Immature natural killer cell (primary cell): ENCODE measurements at regions not wholly inside any gene's neighbourhood (a gene's known extent, or its start where the extent isn't known, plus 50 kb on each side); places are given as distances from the start of the nearest gene placed in this dataset.
"Not testable (repeated sequence)": the region's sequence is repeated elsewhere in the genome, so short reads cannot be mapped to it uniquely, and the experiment has no call there.

ENCODE experiments used
- DNase-seq, 3 donors: peaks; one replicate each; pipeline ENCODE4 v3.0.0; 2022; ENCODE audit warnings: mixed read lengths in 1 of 3
- H3K27ac Mint-ChIP-seq, 6 donors: one replicate each; pipeline ENCODE4 v1.8.0; 2020; ENCODE audit warnings: mixed read lengths in 6 of 6, mild to moderate bottlenecking in 5 of 6, inconsistent platforms in 4 of 6, moderate library complexity in 3 of 6
- H3K27me3 Mint-ChIP-seq, 3 donors: one replicate each; pipeline ENCODE4 v1.8.0; 2020 to 2021; ENCODE audit warnings: low read depth in 3 of 3, mild to moderate bottlenecking in 3 of 3, mixed read lengths in 3 of 3, moderate library complexity in 3 of 3, inconsistent platforms in 1 of 3
- H3K36me3 Mint-ChIP-seq, 3 donors: one replicate each; pipeline ENCODE4 v1.8.0; 2020; ENCODE audit warnings: mixed read lengths in 3 of 3, inconsistent platforms in 2 of 3, mild to moderate bottlenecking in 2 of 3
- H3K4me1 Mint-ChIP-seq, 2 donors: one replicate each; pipeline ENCODE4 v1.8.0; 2020; ENCODE audit warnings: inconsistent platforms in 2 of 2, mild to moderate bottlenecking in 2 of 2, mixed read lengths in 2 of 2, moderate library complexity in 1 of 2
- H3K4me3 Mint-ChIP-seq, 5 donors: one replicate each; pipeline ENCODE4 v1.8.0; 2020; ENCODE audit warnings: mild to moderate bottlenecking in 5 of 5, mixed read lengths in 5 of 5, inconsistent platforms in 3 of 5, moderate library complexity in 3 of 5
- H3K9me3 Mint-ChIP-seq, 6 donors: one replicate each; pipeline ENCODE4 v1.8.0; 2020; ENCODE audit warnings: mild to moderate bottlenecking in 6 of 6, mixed read lengths in 6 of 6, inconsistent platforms in 4 of 6, moderate library complexity in 3 of 6

GRCh38 chrX:1071351-1071750 is 141.1 kb downstream of the CRLF2 start:
- Mint-ChIP-seq H3K4me3 (no peak overlapping the region), H3K4me1 (no peaks in the 10 kb centered on the region), H3K27ac (peak overlapping the region in 1 of 6 donors; percentile 59), H3K27me3 (peaks cover 22 to 48% (median 24%) of the 10 kb centered on the region in 3 donors), H3K9me3 (peaks cover 0 to 16% (median 3%) of the 10 kb centered on the region in 6 donors), H3K36me3 (peaks cover 0 to 7% (median 5%) of the 10 kb centered on the region in 3 donors)
- DNase-seq = no peak

GRCh38 chrX:1062351-1062750 is 150.1 kb downstream of the CRLF2 start:
- no peaks in the 10 kb centered on the region for H3K36me3 Mint-ChIP-seq
- no peak for DNase-seq
- no peaks in the 10 kb centered on the region for H3K4me1 Mint-ChIP-seq
- H3K27me3 Mint-ChIP-seq = peaks cover 0 to 2% (median 0%) of the 10 kb centered on the region in 3 donors
- H3K9me3 Mint-ChIP-seq = peaks cover 0 to 12% (median 2%) of the 10 kb centered on the region in 6 donors
- no peak overlapping the region for H3K4me3 Mint-ChIP-seq
- H3K27ac Mint-ChIP-seq = no peak overlapping the region

GRCh38 chrX:1060562-1060960 is 151.9 kb downstream of the CRLF2 start:
- Mint-ChIP-seq H3K4me1 (no peaks in the 10 kb centered on the region), H3K27ac (no peak overlapping the region), H3K27me3 (peaks cover 0 to 7% (median 0%) of the 10 kb centered on the region in 3 donors), H3K36me3 (no peaks in the 10 kb centered on the region), H3K9me3 (peaks cover 0 to 12% (median 2%) of the 10 kb centered on the region in 6 donors), H3K4me3 (no peak overlapping the region)
- DNase-seq = no peak

- H3K27me3 Mint-ChIP-seq = peaks cover 0 to 7% (median 0%) of the 10 kb centered on the region in 3 donors
- H3K4me1 Mint-ChIP-seq = no peaks in the 10 kb centered on the region
- no peak for DNase-seq
- no peak overlapping the region for H3K4me3 Mint-ChIP-seq
- H3K36me3 Mint-ChIP-seq = no peaks in the 10 kb centered on the region
- H3K27ac Mint-ChIP-seq = no peak overlapping the region
- peaks cover 0 to 13% (median 2%) of the 10 kb centered on the region in 6 donors for H3K9me3 Mint-ChIP-seq
These were observed 152.6 kb downstream of the CRLF2 start for GRCh38 chrX:1059576-1060561.

GRCh38 chrX:1053600-1053999 is 158.8 kb downstream of the CRLF2 start:
- H3K36me3 Mint-ChIP-seq, H3K4me1 Mint-ChIP-seq, DNase-seq, H3K4me3 Mint-ChIP-seq, H3K27me3 Mint-ChIP-seq, H3K27ac Mint-ChIP-seq: not testable (repeated sequence)
- peaks cover 9 to 34% (median 25%) of the 10 kb centered on the region in 6 donors for H3K9me3 Mint-ChIP-seq

- peaks cover 0 to 6% (median 4%) of the 10 kb centered on the region in 3 donors for H3K27me3 Mint-ChIP-seq
- no peak overlapping the region for H3K27ac Mint-ChIP-seq
- H3K9me3 Mint-ChIP-seq = peaks cover 9 to 34% (median 25%) of the 10 kb centered on the region in 6 donors
- no peak overlapping the region for H3K4me3 Mint-ChIP-seq
- no peak for DNase-seq
- H3K4me1 Mint-ChIP-seq = no peaks in the 10 kb centered on the region
- H3K36me3 Mint-ChIP-seq = no peaks in the 10 kb centered on the region
These were observed 159.4 kb downstream of the CRLF2 start for GRCh38 chrX:1053072-1053471.

GRCh38 chrX:1052021-1052420 is 160.4 kb downstream of the CRLF2 start:
- H3K9me3 Mint-ChIP-seq = peaks cover 9 to 34% (median 25%) of the 10 kb centered on the region in 6 donors

GRCh38 chrX:1051421-1051820 is 161.0 kb downstream of the CRLF2 start:
- Mint-ChIP-seq H3K9me3 (peaks cover 9 to 34% (median 25%) of the 10 kb centered on the region in 6 donors), H3K4me3 (no peak overlapping the region), H3K27ac (no peak overlapping the region), H3K4me1 (no peaks in the 10 kb centered on the region), H3K36me3 (no peaks in the 10 kb centered on the region), H3K27me3 (peaks cover 0 to 6% (median 0%) of the 10 kb centered on the region in 3 donors)
- DNase-seq = no peak

More at GRCh38 chrX:1052021-1052420, 160.4 kb downstream of the CRLF2 start:
- DNase-seq = no peak
- H3K27ac Mint-ChIP-seq = no peak overlapping the region
- no peaks in the 10 kb centered on the region for H3K36me3 Mint-ChIP-seq
- peaks cover 0 to 6% (median 2%) of the 10 kb centered on the region in 3 donors for H3K27me3 Mint-ChIP-seq
- H3K4me1 Mint-ChIP-seq = no peaks in the 10 kb centered on the region
- no peak overlapping the region for H3K4me3 Mint-ChIP-seq

- Mint-ChIP-seq H3K27ac (no peak overlapping the region), H3K36me3 (no peaks in the 10 kb centered on the region), H3K27me3 (peaks cover 0 to 4% (median 0%) of the 10 kb centered on the region in 3 donors), H3K4me1 (no peaks in the 10 kb centered on the region), H3K9me3 (peaks cover 0 to 10% (median 9%) of the 10 kb centered on the region in 6 donors), H3K4me3 (no peak overlapping the region)
- DNase-seq = no peak
These were observed 166.7 kb downstream of the CRLF2 start for GRCh38 chrX:1045680-1046314.

- Mint-ChIP-seq H3K4me3 (no peak overlapping the region), H3K27ac (no peak overlapping the region), H3K36me3 (no peaks in the 10 kb centered on the region), H3K27me3 (peaks cover 0 to 3% (median 0%) of the 10 kb centered on the region in 3 donors), H3K4me1 (no peaks in the 10 kb centered on the region), H3K9me3 (peaks cover 0 to 7% (median 6%) of the 10 kb centered on the region in 6 donors)
- DNase-seq = no peak
These were observed 171.4 kb downstream of the CRLF2 start for GRCh38 chrX:1041091-1041490.

GRCh38 chrX:1035931-1036330 is 176.5 kb downstream of the CRLF2 start:
- not testable (repeated sequence) for H3K4me3 Mint-ChIP-seq, H3K36me3 Mint-ChIP-seq, H3K27ac Mint-ChIP-seq, DNase-seq, H3K9me3 Mint-ChIP-seq, H3K4me1 Mint-ChIP-seq, H3K27me3 Mint-ChIP-seq

GRCh38 chrX:1035206-1035605 is 177.2 kb downstream of the CRLF2 start:
- Mint-ChIP-seq H3K9me3 (peaks cover 0 to 2% (median 0%) of the 10 kb centered on the region in 6 donors), H3K4me1 (no peaks in the 10 kb centered on the region), H3K36me3 (no peaks in the 10 kb centered on the region), H3K27ac (no peak overlapping the region), H3K4me3 (no peak overlapping the region), H3K27me3 (peaks cover 0 to 4% (median 3%) of the 10 kb centered on the region in 3 donors)
- no peak for DNase-seq

GRCh38 chrX:1034717-1035116 is 177.7 kb downstream of the CRLF2 start:
- H3K4me3 Mint-ChIP-seq = no peak overlapping the region
- H3K36me3 Mint-ChIP-seq = no peaks in the 10 kb centered on the region
- H3K4me1 Mint-ChIP-seq = no peaks in the 10 kb centered on the region
- peaks cover 0 to 2% (median 0%) of the 10 kb centered on the region in 6 donors for H3K9me3 Mint-ChIP-seq
- H3K27me3 Mint-ChIP-seq = peaks cover 0 to 6% (median 3%) of the 10 kb centered on the region in 3 donors
- no peak for DNase-seq
- H3K27ac Mint-ChIP-seq = no peak overlapping the region
